GM10248 (cell line): ENCODE measurements at regions not wholly inside any gene's neighbourhood (a gene's known extent, or its start where the extent isn't known, plus 50 kb on each side); places are given as distances from the start of the nearest gene placed in this dataset.

Source experiments
- CTCF ChIA-PET: fragments of 300-600 bp; sonication (Branson Sonifier 250); formaldehyde crosslinking; extraction: SDS; loops from one replicate; lab custom pipeline; 2021; ENCODE audit warnings: antibody characterized with exemption; lab: Yijun Ruan, JAX
- POLR2A ChIA-PET: fragments of 350-650 bp; sonication (Branson Sonifier 250); formaldehyde crosslinking; extraction: SDS; loops from one replicate; lab custom pipeline; 2020; ENCODE audit warnings: antibody characterized with exemption; lab: Yijun Ruan, JAX
- DNase-seq: peaks from one replicate; pipeline ENCODE4 v3.0.0; 2012; ENCODE audit errors: extremely low spot score
- CTCF ChIP-seq: IDR thresholded peaks from 2 replicates; pipeline ENCODE4 v1.5.1; 2012; ENCODE audit warnings: mild to moderate bottlenecking, low read depth; ENCODE audit errors: extremely low read depth, missing control alignments, control extremely low read depth

- POLR2A ChIA-PET = no interaction called here
- DNase-seq = no peak
- TF ChIP-seq CTCF = no peak
- CTCF ChIA-PET = interaction anchor here (0.8 to 1.9 kb wide), 3 partner anchors 9 to 444 kb away, joined by 3 to 4 read pairs (median 4); no protein-coding TSS in a partner anchor
Observed at GRCh38 chr5:152269533-152269932, 135.5 kb downstream of the NMUR2 start.

GRCh38 chr5:152264645-152265254 lies 140.3 kb downstream of the NMUR2 start:
- ChIA-PET POLR2A (no interaction called here), CTCF (interaction anchor here (1.2 kb wide), 1 partner anchor 10 kb away, joined by 3 read pairs; no protein-coding TSS in a partner anchor)
- DNase-seq = no peak
- no peak for TF ChIP-seq CTCF

- ChIA-PET POLR2A (no interaction called here), CTCF (no interaction called here)
- DNase-seq = no peak
- no peak for TF ChIP-seq CTCF
Observed at GRCh38 chr5:152262667-152263066, 142.4 kb downstream of the NMUR2 start.

GRCh38 chr5:152260940-152261339 lies 144.1 kb downstream of the NMUR2 start:
- ChIA-PET CTCF (no interaction called here), POLR2A (no interaction called here)
- TF ChIP-seq CTCF = no peak
- no peak for DNase-seq

- ChIA-PET POLR2A (no interaction called here), CTCF (interaction anchor here (0.6 to 1.5 kb wide), 3 partner anchors 11 to 90 kb away, joined by 3 read pairs; no protein-coding TSS in a partner anchor)
- TF ChIP-seq CTCF = no peak
- no peak for DNase-seq
Observed at GRCh38 chr5:152259702-152260101, 145.4 kb downstream of the NMUR2 start.

- no peak for TF ChIP-seq CTCF
- POLR2A ChIA-PET = no interaction called here
- no peak for DNase-seq
- CTCF ChIA-PET = interaction anchor here (1.2 kb wide), 1 partner anchor 114 kb away, joined by 3 read pairs; no protein-coding TSS in a partner anchor
Observed at GRCh38 chr5:152256580-152256979, 148.5 kb downstream of the NMUR2 start.
